ENCODE measurements at regions not wholly inside any gene's neighbourhood (a gene's known extent, or its start where the extent isn't known, plus 50 kb on each side); places are given as distances from the start of the nearest gene placed in this dataset.

DNA sequence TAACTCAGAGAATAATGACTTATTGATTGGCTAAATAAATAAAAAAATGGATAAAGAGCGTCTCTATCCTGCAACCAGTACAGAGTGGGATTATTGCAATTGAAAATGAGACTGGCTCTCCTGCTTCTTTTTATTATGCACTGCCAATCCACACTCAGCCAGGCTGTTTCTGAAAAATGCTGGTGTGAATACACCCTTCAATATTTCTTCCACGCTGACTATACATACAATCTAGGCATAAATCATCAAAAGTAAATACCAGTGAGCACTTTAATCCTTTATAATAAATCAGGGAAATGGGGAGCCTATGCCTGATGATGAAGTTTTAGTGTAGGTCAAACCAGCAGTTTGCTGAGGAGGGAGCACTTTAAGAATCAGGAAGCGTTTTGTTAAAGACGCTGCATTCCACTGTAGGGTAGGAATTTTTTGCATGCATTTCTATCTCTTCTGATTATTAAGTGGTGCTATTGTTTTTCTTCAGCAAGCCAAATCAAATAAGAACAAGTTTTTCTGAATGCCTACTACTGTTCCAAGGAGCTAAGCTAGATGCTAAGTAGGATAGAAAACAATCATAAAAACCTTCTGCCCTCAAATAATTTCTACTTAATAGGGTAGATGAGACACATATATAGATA, 781.5 kb downstream of the TBL1XR1 start:
- TF ChIP-seq CTCF (IDR thresholded peaks at IDR 0.05; ENCODE audit: borderline replicate concordance, extremely low read depth, low read length, poor library complexity, severe bottlenecking) (no peak), EZH2 (IDR thresholded peaks at IDR 0.05; ENCODE audit: borderline replicate concordance, low read depth, low read length, severe bottlenecking) (no peak)
